ENCODE measurements at regions not wholly inside any gene's neighbourhood (a gene's known extent, or its start where the extent isn't known, plus 50 kb on each side); places are given as distances from the start of the nearest gene placed in this dataset.

- TF ChIP-seq EZH2phosphoT487 (IDR thresholded peaks at IDR 0.05; ENCODE audit: insufficient read depth, low read depth) (no peak), EZH2 (IDR thresholded peaks at IDR 0.05; ENCODE audit: insufficient read depth, poor library complexity, severe bottlenecking) (no peak)
Observed at GRCh38 chr3:20482350-20482749, 296.3 kb upstream of the SGO1 start.
